ENCODE measurements at regions not wholly inside any gene's neighbourhood (a gene's known extent, or its start where the extent isn't known, plus 50 kb on each side); places are given as distances from the start of the nearest gene placed in this dataset.

- no peak overlapping the region for H3K4me3 ChIP-seq (ENCODE audit: control insufficient read depth, low read depth, low read length)
- no peak for TF ChIP-seq CTCF (IDR thresholded peaks at IDR 0.05; ENCODE audit: control insufficient read depth, insufficient read depth, low read depth, low read length, missing control alignments)
- no peak for DNase-seq (ENCODE audit: low read depth)
Measured at GRCh38 chr22:48057116-48057835, 1294.8 kb downstream of the TBC1D22A start.

- no peak overlapping the region for H3K4me3 ChIP-seq (ENCODE audit: control insufficient read depth, low read depth, low read length)
- no peak for DNase-seq (ENCODE audit: low read depth)
- no peak for TF ChIP-seq CTCF (IDR thresholded peaks at IDR 0.05; ENCODE audit: control insufficient read depth, insufficient read depth, low read depth, low read length, missing control alignments)
Measured at GRCh38 chr22:48055827-48056226, 1293.4 kb downstream of the TBC1D22A start.

- no peak overlapping the region for H3K4me3 ChIP-seq (ENCODE audit: control insufficient read depth, low read depth, low read length)
- no peak for TF ChIP-seq CTCF (IDR thresholded peaks at IDR 0.05; ENCODE audit: control insufficient read depth, insufficient read depth, low read depth, low read length, missing control alignments)
- no peak for DNase-seq (ENCODE audit: low read depth)
Measured at GRCh38 chr22:48055185-48055584, 1292.7 kb downstream of the TBC1D22A start.

- no peak overlapping the region for H3K4me3 ChIP-seq (ENCODE audit: control insufficient read depth, low read depth, low read length)
- no peak for DNase-seq (ENCODE audit: low read depth)
- no peak for TF ChIP-seq CTCF (IDR thresholded peaks at IDR 0.05; ENCODE audit: control insufficient read depth, insufficient read depth, low read depth, low read length, missing control alignments)
Measured at GRCh38 chr22:48054596-48054995, 1292.1 kb downstream of the TBC1D22A start.

- H3K4me3 ChIP-seq (ENCODE audit: control insufficient read depth, low read depth, low read length), result no peak overlapping the region
- TF ChIP-seq CTCF (IDR thresholded peaks at IDR 0.05; ENCODE audit: control insufficient read depth, insufficient read depth, low read depth, low read length, missing control alignments), result no peak
- no peak for DNase-seq (ENCODE audit: low read depth)
Measured at GRCh38 chr22:48053973-48054372, 1291.5 kb downstream of the TBC1D22A start.

DNA sequence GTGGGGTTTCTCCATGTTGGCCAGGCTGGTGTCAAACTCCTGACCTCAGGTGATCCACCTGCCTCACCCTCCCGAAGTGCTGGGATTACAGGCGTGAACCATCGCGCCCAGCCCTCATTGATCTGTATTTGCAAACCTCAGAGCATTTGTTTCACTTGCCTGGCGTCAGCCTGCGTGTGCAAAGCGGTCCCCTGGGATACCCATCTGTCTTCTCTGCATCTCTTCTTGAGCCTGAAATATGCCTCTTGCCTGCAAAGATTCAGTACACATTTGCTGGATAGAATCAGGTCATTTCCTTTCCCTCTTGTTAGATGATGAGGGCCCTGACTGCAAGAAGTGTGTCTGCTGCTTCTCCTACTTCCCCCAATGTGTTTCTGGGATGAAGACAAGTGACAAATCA lies 1291.0 kb downstream of the TBC1D22A start:
- no peak for TF ChIP-seq CTCF (IDR thresholded peaks at IDR 0.05; ENCODE audit: control insufficient read depth, insufficient read depth, low read depth, low read length, missing control alignments)
- DNase-seq (ENCODE audit: low read depth), result no peak
- H3K4me3 ChIP-seq (ENCODE audit: control insufficient read depth, low read depth, low read length), result no peak overlapping the region

GRCh38 chr22:48052621-48052890 lies 1290.1 kb downstream of the TBC1D22A start:
- no peak overlapping the region for H3K4me3 ChIP-seq (ENCODE audit: control insufficient read depth, low read depth, low read length)
- no peak for DNase-seq (ENCODE audit: low read depth)
- no peak for TF ChIP-seq CTCF (IDR thresholded peaks at IDR 0.05; ENCODE audit: control insufficient read depth, insufficient read depth, low read depth, low read length, missing control alignments)

Data from AG09309 (cell line).